GM23338 (cell line): ENCODE measurements at regions not wholly inside any gene's neighbourhood (a gene's known extent, or its start where the extent isn't known, plus 50 kb on each side); places are given as distances from the start of the nearest gene placed in this dataset.

Experiments used
- ATAC-seq: fragments of 200-7000 bp; cut with Tn5 transposase; 3 replicates; pipeline ENCODE4 v1.9.1; 2020
- DNase-seq: peaks from one replicate; pipeline ENCODE4 v3.0.0-alpha.2; 2015; ENCODE audit warnings: low spot score
- H2AFZ ChIP-seq: fragments of 200-600 bp; sonication (generic); 2 replicates; pipeline ENCODE4 v1.8.0; 2016; ENCODE audit warnings: antibody characterized with exemption, mild to moderate bottlenecking, moderate library complexity
- H3F3A ChIP-seq: fragments of 200-600 bp; sonication (generic); replicated peaks from 2 replicates; pipeline ENCODE4 v1.8.0; 2017; ENCODE audit warnings: antibody characterized with exemption, mixed run types, low read depth
- H3K27ac ChIP-seq: fragments of 200-600 bp; sonication (generic); 2 replicates; pipeline ENCODE4 v1.6.1; 2016; ENCODE audit warnings: low read depth
- H3K27me3 ChIP-seq: fragments of 200-600 bp; sonication (generic); 2 replicates; pipeline ENCODE4 v1.8.0; 2016; ENCODE audit warnings: mild to moderate bottlenecking, mixed run types, moderate library complexity; ENCODE audit not compliant: insufficient read depth
- H3K36me3 ChIP-seq: fragments of 200-600 bp; sonication (generic); 2 replicates; pipeline ENCODE4 v1.8.0; 2016; ENCODE audit warnings: mild to moderate bottlenecking; ENCODE audit not compliant: insufficient read depth
- H3K4me1 ChIP-seq: fragments of 200-600 bp; sonication (generic); 2 replicates; pipeline ENCODE4 v1.8.0; 2016; ENCODE audit warnings: mild to moderate bottlenecking, moderate library complexity; ENCODE audit not compliant: insufficient read depth
- H3K4me2 ChIP-seq: fragments of 200-600 bp; sonication (generic); 2 replicates; pipeline ENCODE4 v1.7.1; 2017; ENCODE audit warnings: mixed run types
- H3K4me3 ChIP-seq: fragments of 200-600 bp; sonication (generic); 2 replicates; pipeline ENCODE4 v1.6.1; 2016; ENCODE audit warnings: mixed run types
- H3K79me2 ChIP-seq: fragments of 200-600 bp; sonication (generic); replicated peaks from 2 replicates; pipeline ENCODE4 v1.8.0; 2017; ENCODE audit warnings: mild to moderate bottlenecking; ENCODE audit not compliant: insufficient read depth
- H3K9me2 ChIP-seq: fragments of 200-600 bp; sonication (generic); 2 replicates; pipeline ENCODE4 v1.8.0; 2017; ENCODE audit not compliant: insufficient read depth
- H4K20me1 ChIP-seq: fragments of 200-600 bp; sonication (generic); replicated peaks from 2 replicates; pipeline ENCODE4 v1.8.0; 2017; ENCODE audit warnings: mild to moderate bottlenecking; ENCODE audit not compliant: insufficient read depth
- H3K27ac Mint-ChIP-seq: 2 replicates; pipeline ENCODE4 v1.8.0; 2020; ENCODE audit warnings: inconsistent platforms, mild to moderate bottlenecking, moderate library complexity, mixed read lengths
- H3K27me3 Mint-ChIP-seq: 3 replicates; pipeline ENCODE4 v1.8.0; 2022; ENCODE audit warnings: low read depth, mild to moderate bottlenecking, moderate library complexity, mixed read lengths, inconsistent platforms; ENCODE audit not compliant: insufficient read depth, poor library complexity
- H3K36me3 Mint-ChIP-seq: 3 replicates; pipeline ENCODE4 v1.8.0; 2021; ENCODE audit warnings: low read depth, mild to moderate bottlenecking, inconsistent platforms, moderate library complexity, mixed read lengths
- H3K4me1 Mint-ChIP-seq: 3 replicates; pipeline ENCODE4 v1.8.0; 2020; ENCODE audit warnings: mild to moderate bottlenecking, inconsistent platforms, mixed read lengths
- H3K4me3 Mint-ChIP-seq: 3 replicates; pipeline ENCODE4 v1.8.0; 2021; ENCODE audit warnings: moderate library complexity, mild to moderate bottlenecking, inconsistent platforms, mixed read lengths
- H3K9me3 Mint-ChIP-seq: 3 replicates; pipeline ENCODE4 v1.8.0; 2020; ENCODE audit warnings: moderate library complexity, mild to moderate bottlenecking, inconsistent platforms, mixed read lengths
- CREB1 ChIP-seq: fragments of 250-450 bp; sonication (Bioruptor Pico); IDR thresholded peaks from 2 replicates; pipeline ENCODE4 v1.5.0; 2020; ENCODE audit warnings: low read depth, mild to moderate bottlenecking, moderate library complexity
- EZH2 ChIP-seq: fragments of 200-600 bp; sonication (generic); IDR thresholded peaks from one replicate; pipeline ENCODE4 v1.8.0; 2017; ENCODE audit warnings: antibody characterized with exemption, mild to moderate bottlenecking, low read depth; ENCODE audit not compliant: unreplicated experiment
- EZH2phosphoT487 ChIP-seq: fragments of 200-600 bp; sonication (generic); IDR thresholded peaks from one replicate; pipeline ENCODE4 v1.8.1; 2018; ENCODE audit warnings: antibody characterized with exemption; ENCODE audit not compliant: unreplicated experiment
- JUNB ChIP-seq: IDR thresholded peaks from one replicate; pipeline ENCODE4 v1.6.1; 2016; ENCODE audit warnings: antibody characterized with exemption; ENCODE audit not compliant: unreplicated experiment
- NANOG ChIP-seq: IDR thresholded peaks from 2 replicates; pipeline ENCODE4 v1.6.1; 2016; ENCODE audit warnings: antibody characterized with exemption, borderline replicate concordance
- POLR2AphosphoS5 ChIP-seq: IDR thresholded peaks from 2 replicates; pipeline ENCODE4 v1.6.1; 2016; ENCODE audit warnings: antibody characterized with exemption, low read depth
- STAT1 ChIP-seq: IDR thresholded peaks from one replicate; pipeline ENCODE4 v1.6.1; 2016; ENCODE audit warnings: antibody characterized with exemption; ENCODE audit not compliant: unreplicated experiment
- ZNF114 ChIP-seq: fragments of 250-450 bp; sonication (Bioruptor Pico); IDR thresholded peaks from 2 replicates; pipeline ENCODE4 v1.5.0; 2020; ENCODE audit warnings: mild to moderate bottlenecking, moderate library complexity
- ZNF331 ChIP-seq: fragments of 250-450 bp; sonication (Bioruptor Pico); IDR thresholded peaks from 2 replicates; pipeline ENCODE4 v1.5.0; 2020; ENCODE audit warnings: low read depth, mild to moderate bottlenecking, moderate library complexity
- TF ChIP-seq, protein P1 (sequence below): fragments of 250-450 bp; sonication (Bioruptor Pico); IDR thresholded peaks from 2 replicates; pipeline ENCODE4 v1.5.0; 2020; ENCODE audit warnings: mild to moderate bottlenecking, moderate library complexity
- TF ChIP-seq, protein P2 (sequence below): IDR thresholded peaks from one replicate; pipeline ENCODE4 v1.6.1; 2018; ENCODE audit warnings: antibody characterized with exemption; ENCODE audit not compliant: unreplicated experiment
- TF ChIP-seq, protein P3 (sequence below): IDR thresholded peaks from 2 replicates; pipeline ENCODE4 v1.6.1; 2016; ENCODE audit warnings: antibody characterized with exemption
- TF ChIP-seq, protein P4 (sequence below), 2 experiments: fragments of 200-600 bp in 1 of 2; sonication (generic) in 1 of 2; conservative IDR thresholded peaks; 2 replicates each; pipeline versions ENCODE4 v1.5.1 to v1.6.1; 2016 to 2017; ENCODE audit warnings: antibody characterized with exemption in 2 of 2, low read depth in 2 of 2, mild to moderate bottlenecking in 2 of 2, moderate library complexity in 1 of 2

DNA sequence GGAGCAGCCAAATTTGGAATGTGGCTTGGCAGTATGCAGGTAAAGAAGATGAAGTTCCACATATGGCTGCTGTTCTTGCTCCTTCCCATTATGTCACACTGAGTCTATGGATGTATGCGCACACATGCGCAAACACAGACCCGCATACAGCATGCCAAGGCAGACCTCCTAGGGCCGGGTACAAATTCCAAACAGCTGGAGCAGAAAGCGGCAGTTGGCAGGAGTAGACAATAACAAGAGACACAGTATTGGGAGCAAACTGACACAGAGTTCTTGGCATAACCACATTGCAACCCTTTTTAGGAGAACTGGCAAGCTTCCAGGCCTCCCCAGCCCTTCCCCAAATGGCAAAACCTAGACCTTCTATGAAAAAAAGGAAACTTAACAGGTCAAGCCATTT lies 268.9 kb downstream of the SP3 start:
- no peak overlapping the region for H2AFZ ChIP-seq
- H3K79me2 ChIP-seq = no peaks in the 10 kb centered on the region
- H3K4me1 ChIP-seq = no peaks in the 10 kb centered on the region
- 0 out of 2 replicates have a peak, but pooled peaks cover 8% of the 10 kb centered on the region for H3K9me2 ChIP-seq
- H3K27me3 ChIP-seq = no peaks in the 10 kb centered on the region
- no peaks in the 10 kb centered on the region for H3F3A ChIP-seq
- ATAC-seq (no peak), DNase-seq (no peak)
- Mint-ChIP-seq H3K36me3 (no peaks in the 10 kb centered on the region), H3K27me3 (peaks cover 2% of the 10 kb centered on the region), H3K4me3 (no peak overlapping the region), H3K27ac (no peak overlapping the region), H3K9me3 (no peaks in the 10 kb centered on the region), H3K4me1 (0 out of 3 replicates have a peak, but pooled peaks cover 2% of the 10 kb centered on the region)
- H3K4me2 ChIP-seq = no peak overlapping the region
- no peak overlapping the region for H3K4me3 ChIP-seq
- no peak overlapping the region for H3K27ac ChIP-seq
- TF ChIP-seq, protein P1, sequence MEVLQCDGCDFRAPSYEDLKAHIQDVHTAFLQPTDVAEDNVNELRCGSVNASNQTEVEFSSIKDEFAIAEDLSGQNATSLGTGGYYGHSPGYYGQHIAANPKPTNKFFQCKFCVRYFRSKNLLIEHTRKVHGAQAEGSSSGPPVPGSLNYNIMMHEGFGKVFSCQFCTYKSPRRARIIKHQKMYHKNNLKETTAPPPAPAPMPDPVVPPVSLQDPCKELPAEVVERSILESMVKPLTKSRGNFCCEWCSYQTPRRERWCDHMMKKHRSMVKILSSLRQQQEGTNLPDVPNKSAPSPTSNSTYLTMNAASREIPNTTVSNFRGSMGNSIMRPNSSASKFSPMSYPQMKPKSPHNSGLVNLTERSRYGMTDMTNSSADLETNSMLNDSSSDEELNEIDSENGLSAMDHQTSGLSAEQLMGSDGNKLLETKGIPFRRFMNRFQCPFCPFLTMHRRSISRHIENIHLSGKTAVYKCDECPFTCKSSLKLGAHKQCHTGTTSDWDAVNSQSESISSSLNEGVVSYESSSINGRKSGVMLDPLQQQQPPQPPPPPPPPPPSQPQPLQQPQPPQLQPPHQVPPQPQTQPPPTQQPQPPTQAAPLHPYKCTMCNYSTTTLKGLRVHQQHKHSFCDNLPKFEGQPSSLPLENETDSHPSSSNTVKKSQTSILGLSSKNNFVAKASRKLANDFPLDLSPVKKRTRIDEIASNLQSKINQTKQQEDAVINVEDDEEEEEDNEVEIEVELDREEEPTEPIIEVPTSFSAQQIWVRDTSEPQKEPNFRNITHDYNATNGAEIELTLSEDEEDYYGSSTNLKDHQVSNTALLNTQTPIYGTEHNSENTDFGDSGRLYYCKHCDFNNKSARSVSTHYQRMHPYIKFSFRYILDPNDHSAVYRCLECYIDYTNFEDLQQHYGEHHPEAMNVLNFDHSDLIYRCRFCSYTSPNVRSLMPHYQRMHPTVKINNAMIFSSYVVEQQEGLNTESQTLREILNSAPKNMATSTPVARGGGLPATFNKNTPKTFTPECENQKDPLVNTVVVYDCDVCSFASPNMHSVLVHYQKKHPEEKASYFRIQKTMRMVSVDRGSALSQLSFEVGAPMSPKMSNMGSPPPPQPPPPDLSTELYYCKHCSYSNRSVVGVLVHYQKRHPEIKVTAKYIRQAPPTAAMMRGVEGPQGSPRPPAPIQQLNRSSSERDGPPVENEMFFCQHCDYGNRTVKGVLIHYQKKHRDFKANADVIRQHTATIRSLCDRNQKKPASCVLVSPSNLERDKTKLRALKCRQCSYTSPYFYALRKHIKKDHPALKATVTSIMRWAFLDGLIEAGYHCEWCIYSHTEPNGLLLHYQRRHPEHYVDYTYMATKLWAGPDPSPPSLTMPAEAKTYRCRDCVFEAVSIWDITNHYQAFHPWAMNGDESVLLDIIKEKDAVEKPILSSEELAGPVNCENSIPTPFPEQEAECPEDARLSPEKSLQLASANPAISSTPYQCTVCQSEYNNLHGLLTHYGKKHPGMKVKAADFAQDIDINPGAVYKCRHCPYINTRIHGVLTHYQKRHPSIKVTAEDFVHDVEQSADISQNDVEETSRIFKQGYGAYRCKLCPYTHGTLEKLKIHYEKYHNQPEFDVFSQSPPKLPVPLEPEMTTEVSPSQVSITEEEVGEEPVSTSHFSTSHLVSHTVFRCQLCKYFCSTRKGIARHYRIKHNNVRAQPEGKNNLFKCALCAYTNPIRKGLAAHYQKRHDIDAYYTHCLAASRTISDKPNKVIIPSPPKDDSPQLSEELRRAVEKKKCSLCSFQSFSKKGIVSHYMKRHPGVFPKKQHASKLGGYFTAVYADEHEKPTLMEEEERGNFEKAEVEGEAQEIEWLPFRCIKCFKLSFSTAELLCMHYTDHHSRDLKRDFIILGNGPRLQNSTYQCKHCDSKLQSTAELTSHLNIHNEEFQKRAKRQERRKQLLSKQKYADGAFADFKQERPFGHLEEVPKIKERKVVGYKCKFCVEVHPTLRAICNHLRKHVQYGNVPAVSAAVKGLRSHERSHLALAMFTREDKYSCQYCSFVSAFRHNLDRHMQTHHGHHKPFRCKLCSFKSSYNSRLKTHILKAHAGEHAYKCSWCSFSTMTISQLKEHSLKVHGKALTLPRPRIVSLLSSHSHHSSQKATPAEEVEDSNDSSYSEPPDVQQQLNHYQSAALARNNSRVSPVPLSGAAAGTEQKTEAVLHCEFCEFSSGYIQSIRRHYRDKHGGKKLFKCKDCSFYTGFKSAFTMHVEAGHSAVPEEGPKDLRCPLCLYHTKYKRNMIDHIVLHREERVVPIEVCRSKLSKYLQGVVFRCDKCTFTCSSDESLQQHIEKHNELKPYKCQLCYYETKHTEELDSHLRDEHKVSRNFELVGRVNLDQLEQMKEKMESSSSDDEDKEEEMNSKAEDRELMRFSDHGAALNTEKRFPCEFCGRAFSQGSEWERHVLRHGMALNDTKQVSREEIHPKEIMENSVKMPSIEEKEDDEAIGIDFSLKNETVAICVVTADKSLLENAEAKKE (CRISPR knock-in tag) = no peak
- TF ChIP-seq ZNF331 (CRISPR knock-in tag) (no peak), JUNB (no peak), EZH2 (no peak), CREB1 (CRISPR knock-in tag) (no peak), POLR2AphosphoS5 (no peak), ZNF114 (CRISPR knock-in tag) (no peak), EZH2phosphoT487 (no peak), NANOG (no peak), STAT1 (no peak)
- TF ChIP-seq, protein P2, sequence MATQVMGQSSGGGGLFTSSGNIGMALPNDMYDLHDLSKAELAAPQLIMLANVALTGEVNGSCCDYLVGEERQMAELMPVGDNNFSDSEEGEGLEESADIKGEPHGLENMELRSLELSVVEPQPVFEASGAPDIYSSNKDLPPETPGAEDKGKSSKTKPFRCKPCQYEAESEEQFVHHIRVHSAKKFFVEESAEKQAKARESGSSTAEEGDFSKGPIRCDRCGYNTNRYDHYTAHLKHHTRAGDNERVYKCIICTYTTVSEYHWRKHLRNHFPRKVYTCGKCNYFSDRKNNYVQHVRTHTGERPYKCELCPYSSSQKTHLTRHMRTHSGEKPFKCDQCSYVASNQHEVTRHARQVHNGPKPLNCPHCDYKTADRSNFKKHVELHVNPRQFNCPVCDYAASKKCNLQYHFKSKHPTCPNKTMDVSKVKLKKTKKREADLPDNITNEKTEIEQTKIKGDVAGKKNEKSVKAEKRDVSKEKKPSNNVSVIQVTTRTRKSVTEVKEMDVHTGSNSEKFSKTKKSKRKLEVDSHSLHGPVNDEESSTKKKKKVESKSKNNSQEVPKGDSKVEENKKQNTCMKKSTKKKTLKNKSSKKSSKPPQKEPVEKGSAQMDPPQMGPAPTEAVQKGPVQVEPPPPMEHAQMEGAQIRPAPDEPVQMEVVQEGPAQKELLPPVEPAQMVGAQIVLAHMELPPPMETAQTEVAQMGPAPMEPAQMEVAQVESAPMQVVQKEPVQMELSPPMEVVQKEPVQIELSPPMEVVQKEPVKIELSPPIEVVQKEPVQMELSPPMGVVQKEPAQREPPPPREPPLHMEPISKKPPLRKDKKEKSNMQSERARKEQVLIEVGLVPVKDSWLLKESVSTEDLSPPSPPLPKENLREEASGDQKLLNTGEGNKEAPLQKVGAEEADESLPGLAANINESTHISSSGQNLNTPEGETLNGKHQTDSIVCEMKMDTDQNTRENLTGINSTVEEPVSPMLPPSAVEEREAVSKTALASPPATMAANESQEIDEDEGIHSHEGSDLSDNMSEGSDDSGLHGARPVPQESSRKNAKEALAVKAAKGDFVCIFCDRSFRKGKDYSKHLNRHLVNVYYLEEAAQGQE = no peak
- TF ChIP-seq, protein P3, sequence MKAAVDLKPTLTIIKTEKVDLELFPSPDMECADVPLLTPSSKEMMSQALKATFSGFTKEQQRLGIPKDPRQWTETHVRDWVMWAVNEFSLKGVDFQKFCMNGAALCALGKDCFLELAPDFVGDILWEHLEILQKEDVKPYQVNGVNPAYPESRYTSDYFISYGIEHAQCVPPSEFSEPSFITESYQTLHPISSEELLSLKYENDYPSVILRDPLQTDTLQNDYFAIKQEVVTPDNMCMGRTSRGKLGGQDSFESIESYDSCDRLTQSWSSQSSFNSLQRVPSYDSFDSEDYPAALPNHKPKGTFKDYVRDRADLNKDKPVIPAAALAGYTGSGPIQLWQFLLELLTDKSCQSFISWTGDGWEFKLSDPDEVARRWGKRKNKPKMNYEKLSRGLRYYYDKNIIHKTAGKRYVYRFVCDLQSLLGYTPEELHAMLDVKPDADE = no peak
- TF ChIP-seq, protein P4, sequence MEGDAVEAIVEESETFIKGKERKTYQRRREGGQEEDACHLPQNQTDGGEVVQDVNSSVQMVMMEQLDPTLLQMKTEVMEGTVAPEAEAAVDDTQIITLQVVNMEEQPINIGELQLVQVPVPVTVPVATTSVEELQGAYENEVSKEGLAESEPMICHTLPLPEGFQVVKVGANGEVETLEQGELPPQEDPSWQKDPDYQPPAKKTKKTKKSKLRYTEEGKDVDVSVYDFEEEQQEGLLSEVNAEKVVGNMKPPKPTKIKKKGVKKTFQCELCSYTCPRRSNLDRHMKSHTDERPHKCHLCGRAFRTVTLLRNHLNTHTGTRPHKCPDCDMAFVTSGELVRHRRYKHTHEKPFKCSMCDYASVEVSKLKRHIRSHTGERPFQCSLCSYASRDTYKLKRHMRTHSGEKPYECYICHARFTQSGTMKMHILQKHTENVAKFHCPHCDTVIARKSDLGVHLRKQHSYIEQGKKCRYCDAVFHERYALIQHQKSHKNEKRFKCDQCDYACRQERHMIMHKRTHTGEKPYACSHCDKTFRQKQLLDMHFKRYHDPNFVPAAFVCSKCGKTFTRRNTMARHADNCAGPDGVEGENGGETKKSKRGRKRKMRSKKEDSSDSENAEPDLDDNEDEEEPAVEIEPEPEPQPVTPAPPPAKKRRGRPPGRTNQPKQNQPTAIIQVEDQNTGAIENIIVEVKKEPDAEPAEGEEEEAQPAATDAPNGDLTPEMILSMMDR (conservative IDR thresholded peaks at IDR 0.05; ENCODE audit: low read depth in 2 of 2) = no peak
- peaks cover 4% of the 10 kb centered on the region; the same call in 1 of the 2 replicates for H3K36me3 ChIP-seq
- no peaks in the 10 kb centered on the region; the same call in 1 of the 2 replicates for H4K20me1 ChIP-seq
